SK-N-SH treated with all-trans-retinoic acid at 6 μM for 48 hours (cell line): ENCODE measurements at regions not wholly inside any gene's neighbourhood (a gene's known extent, or its start where the extent isn't known, plus 50 kb on each side); places are given as distances from the start of the nearest gene placed in this dataset.

ENCODE experiments used
- ARNTL ChIP-seq: fragments of 450-650 bp; formaldehyde crosslinking; IDR thresholded peaks from 2 replicates; pipeline ENCODE4 v1.5.0; 2020; ENCODE audit warnings: low read depth, mild to moderate bottlenecking, moderate library complexity, borderline replicate concordance
- CREB5 ChIP-seq: fragments of 250-450 bp; sonication (Bioruptor Pico); IDR thresholded peaks from 2 replicates; pipeline ENCODE4 v1.5.1; 2020; ENCODE audit warnings: low read depth, mild to moderate bottlenecking, moderate library complexity
- CSDC2 ChIP-seq: fragments of 250-450 bp; sonication (Bioruptor Pico); IDR thresholded peaks from 2 replicates; pipeline ENCODE4 v1.5.0; 2020; ENCODE audit warnings: mild to moderate bottlenecking, moderate library complexity
- ESRRG ChIP-seq: fragments of 250-450 bp; sonication (Bioruptor Pico); IDR thresholded peaks from 2 replicates; pipeline ENCODE4 v1.6.1; 2021; ENCODE audit warnings: mild to moderate bottlenecking
- GLIS3 ChIP-seq: fragments of 250-450 bp; sonication (Bioruptor Pico); IDR thresholded peaks from 2 replicates; pipeline ENCODE4 v1.5.0; 2020; ENCODE audit warnings: mild to moderate bottlenecking, moderate library complexity
- ISL1 ChIP-seq: fragments of 250-450 bp; sonication (Bioruptor Pico); IDR thresholded peaks from 2 replicates; pipeline ENCODE4 v2.1.2; 2022; ENCODE audit warnings: mild to moderate bottlenecking, moderate library complexity
- PATZ1 ChIP-seq: fragments of 250-450 bp; sonication (Bioruptor Pico); IDR thresholded peaks from 2 replicates; pipeline ENCODE4 v1.8.0; 2020; ENCODE audit warnings: mild to moderate bottlenecking, moderate library complexity, borderline replicate concordance
- TOX ChIP-seq: fragments of 250-450 bp; sonication (Bioruptor Pico); IDR thresholded peaks from 2 replicates; pipeline ENCODE4 v1.8.0; 2021; ENCODE audit warnings: mild to moderate bottlenecking, moderate library complexity, borderline replicate concordance
- ZFP30 ChIP-seq: fragments of 450-650 bp; formaldehyde crosslinking; IDR thresholded peaks from 2 replicates; pipeline ENCODE4 v1.5.0; 2022; ENCODE audit warnings: mild to moderate bottlenecking, moderate library complexity
- ZNF70 ChIP-seq: fragments of 450-650 bp; formaldehyde crosslinking; IDR thresholded peaks from 2 replicates; pipeline ENCODE4 v1.5.0; 2020; ENCODE audit warnings: mild to moderate bottlenecking, moderate library complexity

DNA sequence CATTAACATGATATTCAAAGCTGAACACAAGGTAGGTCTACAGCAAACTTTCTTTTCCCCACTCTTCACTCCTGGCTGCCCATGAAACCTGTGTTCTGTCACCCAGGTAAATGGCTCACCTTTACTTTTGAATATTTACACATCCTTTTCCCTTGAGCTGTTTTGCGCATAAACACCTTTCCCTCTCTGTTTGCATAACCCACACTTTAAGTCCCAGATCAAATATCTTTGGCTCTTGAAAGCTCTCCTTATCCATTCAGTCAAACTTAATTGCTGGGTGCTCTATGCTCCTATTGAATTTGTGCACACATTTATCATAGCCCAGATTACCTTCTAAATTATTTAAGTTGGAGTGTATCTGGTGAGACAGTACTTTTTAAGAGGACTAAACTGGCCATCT lies 51.7 kb upstream of the ATP8A1 start:
- TF ChIP-seq ISL1 (CRISPR knock-in tag) (no peak), CREB5 (CRISPR knock-in tag) (no peak), ARNTL (CRISPR knock-in tag) (no peak), ESRRG (CRISPR knock-in tag) (no peak), CSDC2 (CRISPR knock-in tag) (no peak), ZFP30 (no peak), TOX (CRISPR knock-in tag) (no peak), GLIS3 (CRISPR knock-in tag) (no peak), ZNF70 (no peak), PATZ1 (CRISPR knock-in tag) (no peak)
